Smooth muscle cell (in vitro differentiated cells): ENCODE measurements at regions not wholly inside any gene's neighbourhood (a gene's known extent, or its start where the extent isn't known, plus 50 kb on each side); places are given as distances from the start of the nearest gene placed in this dataset.
"Not testable (repeated sequence)": the region's sequence is repeated elsewhere in the genome, so short reads cannot be mapped to it uniquely, and the experiment has no call there.

Source experiments
- DNase-seq: peaks from one replicate; lab custom pipeline; 2025; ENCODE audit not compliant: unreplicated experiment; lab: John Stamatoyannopoulos, UW
- H2AFZ ChIP-seq: fragments of 200-600 bp; sonication (generic); 2 replicates; pipeline ENCODE4 v1.6.0; 2016; ENCODE audit warnings: antibody characterized with exemption, low read depth, mild to moderate bottlenecking
- H3F3A ChIP-seq: fragments of 200-600 bp; sonication (generic); 2 replicates; pipeline ENCODE4 v1.6.0; 2017; ENCODE audit warnings: antibody characterized with exemption, low read depth
- H3K27ac ChIP-seq: fragments of 200-600 bp; sonication (generic); 2 replicates; pipeline ENCODE4 v1.5.1; 2016; ENCODE audit warnings: low read depth, mild to moderate bottlenecking
- H3K27me3 ChIP-seq: fragments of 200-600 bp; sonication (generic); 2 replicates; pipeline ENCODE4 v1.6.1; 2016; ENCODE audit warnings: low read depth, mild to moderate bottlenecking
- H3K36me3 ChIP-seq: fragments of 200-600 bp; sonication (generic); 2 replicates; pipeline ENCODE4 v1.5.1; 2016; ENCODE audit warnings: low read depth
- H3K4me1 ChIP-seq: fragments of 200-600 bp; sonication (generic); 2 replicates; pipeline ENCODE4 v1.5.1; 2016; ENCODE audit warnings: low read depth
- H3K4me2 ChIP-seq: fragments of 200-600 bp; sonication (generic); 2 replicates; pipeline ENCODE4 v1.6.0; 2016; ENCODE audit warnings: mild to moderate bottlenecking
- H3K4me3 ChIP-seq: fragments of 200-600 bp; sonication (generic); 2 replicates; pipeline ENCODE4 v1.5.1; 2016; ENCODE audit warnings: mild to moderate bottlenecking
- H3K79me2 ChIP-seq: fragments of 200-600 bp; sonication (generic); 2 replicates; pipeline ENCODE4 v1.6.0; 2016; ENCODE audit warnings: low read depth, mild to moderate bottlenecking
- H3K9ac ChIP-seq: fragments of 200-600 bp; sonication (generic); 2 replicates; pipeline ENCODE4 v1.6.0; 2016; ENCODE audit warnings: low read depth
- H3K9me3 ChIP-seq: fragments of 200-600 bp; sonication (generic); replicated peaks from 2 replicates; pipeline ENCODE4 v1.5.1; 2016; ENCODE audit warnings: low read depth
- H4K20me1 ChIP-seq: fragments of 200-600 bp; sonication (generic); 2 replicates; pipeline ENCODE4 v1.6.0; 2016; ENCODE audit warnings: low read depth
- CTCF ChIP-seq: fragments of 200-600 bp; sonication (generic); IDR thresholded peaks from 2 replicates; pipeline ENCODE4 v1.5.1; 2017; ENCODE audit warnings: borderline replicate concordance, mild to moderate bottlenecking, antibody characterized with exemption; ENCODE audit not compliant: insufficient read depth, poor library complexity, severe bottlenecking
- WGBS: methylation state at CpG from one replicate; pipeline ENCODE4 v1.1.7; 2016; ENCODE audit warnings: low lambda C conversion rate; 5-methylcytosine and 5-hydroxymethylcytosine counted together

GRCh38 chr10:78663721-78664120, 405.0 kb upstream of the ZMIZ1 start:
- no peaks in the 10 kb centered on the region for H3K9me3 ChIP-seq
- TF ChIP-seq CTCF, result no peak
- H3K4me1 ChIP-seq, result no peaks in the 10 kb centered on the region
- WGBS, result 81% methylated on average over 4 of the region's 4 CpGs
- H4K20me1 ChIP-seq, result no peaks in the 10 kb centered on the region
- H3K79me2 ChIP-seq, result no peaks in the 10 kb centered on the region
- no peaks in the 10 kb centered on the region for H3K27me3 ChIP-seq
- H3K9ac ChIP-seq, result no peak overlapping the region
- no peak overlapping the region for H3K27ac ChIP-seq
- no peaks in the 10 kb centered on the region for H3K36me3 ChIP-seq
- no peak overlapping the region for H3K4me2 ChIP-seq
- DNase-seq, result no peak
- no peak overlapping the region for H3K4me3 ChIP-seq
- no peak overlapping the region for H2AFZ ChIP-seq
- H3F3A ChIP-seq, result no peaks in the 10 kb centered on the region

- no peaks in the 10 kb centered on the region for H3K27me3 ChIP-seq
- H3K4me2 ChIP-seq, result no peak overlapping the region
- no peaks in the 10 kb centered on the region for H3K4me1 ChIP-seq
- no peak overlapping the region for H3K4me3 ChIP-seq
- no peaks in the 10 kb centered on the region for H3K36me3 ChIP-seq
- no peaks in the 10 kb centered on the region for H4K20me1 ChIP-seq
- no peaks in the 10 kb centered on the region for H3K9me3 ChIP-seq
- no peaks in the 10 kb centered on the region for H3K79me2 ChIP-seq
- no peak for DNase-seq
- H3F3A ChIP-seq, result no peaks in the 10 kb centered on the region
- 88% methylated on average over 4 of the region's 4 CpGs for WGBS
- H3K9ac ChIP-seq, result no peak overlapping the region
- no peak overlapping the region for H3K27ac ChIP-seq
- TF ChIP-seq CTCF, result peak; percentile 44
- no peak overlapping the region for H2AFZ ChIP-seq
These were observed 403.7 kb upstream of the ZMIZ1 start for GRCh38 chr10:78664929-78665553.

- no peaks in the 10 kb centered on the region for H3K27me3 ChIP-seq
- no peak for DNase-seq
- no peak overlapping the region for H3K4me3 ChIP-seq
- TF ChIP-seq CTCF, result no peak
- H2AFZ ChIP-seq, result no peak overlapping the region
- no peak overlapping the region for H3K27ac ChIP-seq
- no peaks in the 10 kb centered on the region for H3K9me3 ChIP-seq
- no peaks in the 10 kb centered on the region for H3K36me3 ChIP-seq
- 36% methylated on average over 4 of the region's 4 CpGs for WGBS
- H3F3A ChIP-seq, result no peaks in the 10 kb centered on the region
- peak overlapping the region; percentile 39 for H3K4me2 ChIP-seq
- no peaks in the 10 kb centered on the region for H4K20me1 ChIP-seq
- no peaks in the 10 kb centered on the region for H3K4me1 ChIP-seq
- H3K79me2 ChIP-seq, result no peaks in the 10 kb centered on the region
- H3K9ac ChIP-seq, result no peak overlapping the region
These were observed 395.8 kb upstream of the ZMIZ1 start for GRCh38 chr10:78672918-78673317.

- H3K27me3 ChIP-seq, H3K4me1 ChIP-seq, H3K79me2 ChIP-seq, DNase-seq, H2AFZ ChIP-seq, H4K20me1 ChIP-seq, H3K4me3 ChIP-seq, H3K9me3 ChIP-seq, H3K4me2 ChIP-seq, H3K27ac ChIP-seq, H3K36me3 ChIP-seq, H3F3A ChIP-seq, H3K9ac ChIP-seq: not testable (repeated sequence)
- 96% methylated on average over 7 of the region's 7 CpGs for WGBS
These were observed 387.6 kb upstream of the ZMIZ1 start for GRCh38 chr10:78681141-78681540.

- not testable (repeated sequence) for H3K9ac ChIP-seq, H3K36me3 ChIP-seq, H3K4me3 ChIP-seq, H3K27me3 ChIP-seq, H3F3A ChIP-seq, H3K79me2 ChIP-seq, H4K20me1 ChIP-seq, H3K27ac ChIP-seq, DNase-seq, H3K4me1 ChIP-seq, H3K4me2 ChIP-seq, H3K9me3 ChIP-seq, H2AFZ ChIP-seq
- 89% methylated on average over 10 of the region's 10 CpGs for WGBS
These were observed 386.8 kb upstream of the ZMIZ1 start for GRCh38 chr10:78681986-78682385.
